ENCODE measurements at regions not wholly inside any gene's neighbourhood (a gene's known extent, or its start where the extent isn't known, plus 50 kb on each side); places are given as distances from the start of the nearest gene placed in this dataset.

GRCh38 chr15:31262143-31262530 lies 64.5 kb upstream of the KLF13 start:
- no peak for DNase-seq (ENCODE audit: low spot score)

DNA sequence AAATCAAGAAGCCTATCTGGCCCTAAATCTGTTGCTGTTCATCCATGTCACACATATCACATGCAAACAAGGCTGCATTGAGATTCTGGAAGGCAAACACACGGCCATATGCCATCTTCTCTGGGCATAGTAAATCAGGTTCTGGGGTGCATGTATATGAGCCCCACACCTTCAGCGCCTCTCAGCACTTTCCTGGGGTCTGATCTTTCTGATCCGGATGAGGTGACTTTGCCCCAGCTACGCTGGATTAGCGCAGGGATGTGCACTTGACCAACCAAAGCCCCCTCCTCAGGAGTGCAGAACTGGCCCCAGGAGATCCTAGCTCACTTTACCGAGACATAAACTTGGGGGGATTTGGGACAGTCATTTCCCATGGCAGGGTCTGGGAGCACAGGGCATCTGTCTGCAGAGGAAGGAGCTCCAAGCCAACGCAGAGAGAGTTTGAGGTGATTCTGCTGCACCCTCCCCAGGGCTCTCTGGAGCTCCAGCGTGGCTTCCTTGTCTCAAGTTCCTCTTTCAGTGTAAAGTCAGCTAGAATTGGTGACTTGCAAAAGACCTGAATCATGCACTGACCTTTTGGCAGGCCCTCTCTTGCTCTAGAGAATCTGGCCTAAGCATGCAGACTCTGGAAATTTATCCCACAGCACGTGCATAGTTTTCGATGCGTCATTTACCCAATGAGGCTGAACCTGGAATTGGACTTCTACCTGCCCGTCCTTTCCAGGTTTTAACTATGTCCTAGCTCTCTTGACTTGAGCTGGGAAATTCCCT lies 63.5 kb upstream of the KLF13 start:
- no peak for DNase-seq (ENCODE audit: low spot score)

- no peak for DNase-seq (ENCODE audit: low spot score)
Measured at GRCh38 chr15:31263751-31264558, 62.7 kb upstream of the KLF13 start.

GRCh38 chr15:31264559-31265089 lies 62.0 kb upstream of the KLF13 start:
- DNase-seq (ENCODE audit: low spot score): no peak

GRCh38 chr15:31265090-31265870 lies 61.4 kb upstream of the KLF13 start:
- DNase-seq (ENCODE audit: low spot score): no peak

GRCh38 chr15:31265871-31266711 lies 60.5 kb upstream of the KLF13 start:
- no peak for DNase-seq (ENCODE audit: low spot score)

GRCh38 chr15:31266712-31267111 lies 59.9 kb upstream of the KLF13 start:
- no peak for DNase-seq (ENCODE audit: low spot score)

GRCh38 chr15:31267161-31268107 lies 59.2 kb upstream of the KLF13 start:
- DNase-seq (ENCODE audit: low spot score): no peak

DNA sequence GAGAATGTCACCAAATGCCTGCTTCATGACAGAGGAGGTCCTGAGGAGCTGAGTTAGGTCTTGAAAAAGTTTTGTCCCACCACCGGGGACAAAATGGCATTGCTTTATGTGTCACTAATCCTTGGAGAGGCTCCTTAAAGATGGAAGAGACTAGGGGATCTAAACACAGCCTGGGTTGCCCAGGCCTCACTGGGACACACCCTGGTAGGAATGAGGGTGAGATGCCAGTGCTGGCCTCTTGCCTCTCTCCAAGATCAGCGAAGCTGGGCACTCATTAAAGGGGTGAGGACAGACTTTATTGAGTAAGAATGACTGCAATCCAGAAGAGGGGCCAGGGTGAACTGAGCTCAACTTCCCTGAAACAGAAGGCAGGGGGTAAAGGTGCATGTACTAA lies 58.5 kb upstream of the KLF13 start:
- DNase-seq (ENCODE audit: low spot score): no peak

DNA sequence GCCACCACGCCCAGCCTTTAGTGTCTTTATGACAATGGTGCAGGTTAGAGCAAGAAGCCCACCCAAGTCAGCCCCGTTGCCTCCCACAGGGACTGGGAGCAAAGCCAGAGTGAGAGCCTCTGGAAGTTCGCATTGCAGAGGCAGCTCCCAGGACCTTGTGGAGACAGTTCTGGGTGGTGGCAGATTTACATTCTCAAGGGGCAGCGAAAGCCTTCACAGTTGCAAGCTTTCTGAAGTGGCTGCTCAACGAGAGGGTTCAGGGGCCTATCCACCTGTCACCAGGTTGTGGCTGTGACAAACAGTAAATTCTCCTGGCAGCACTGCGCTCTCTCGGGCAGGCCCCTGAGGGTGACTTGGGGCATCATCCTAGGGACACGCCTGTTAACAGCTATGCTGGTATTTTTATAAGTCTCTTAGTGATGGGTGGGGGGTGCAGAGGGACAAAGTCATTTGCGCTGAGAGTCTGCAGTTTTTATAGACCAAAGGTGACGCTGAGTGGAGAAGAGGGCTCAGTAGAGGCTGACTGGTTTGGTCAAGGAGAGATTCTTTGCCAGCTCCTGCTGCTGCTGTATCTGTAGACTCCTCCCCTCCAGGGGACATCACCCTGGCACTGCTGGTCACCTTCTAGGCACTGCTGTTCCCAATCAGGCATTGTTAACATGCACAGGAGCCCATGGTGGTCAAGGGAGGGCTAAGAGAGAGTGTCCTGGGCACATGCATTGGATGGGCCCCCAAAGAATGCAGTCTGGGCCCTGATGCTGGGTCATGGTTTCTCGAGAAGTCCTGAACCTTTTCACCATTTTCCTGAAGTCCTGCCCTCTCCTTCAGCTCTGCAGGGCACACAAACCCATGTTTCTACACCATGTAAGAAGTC lies 57.5 kb upstream of the KLF13 start:
- DNase-seq (ENCODE audit: low spot score): no peak

DNA sequence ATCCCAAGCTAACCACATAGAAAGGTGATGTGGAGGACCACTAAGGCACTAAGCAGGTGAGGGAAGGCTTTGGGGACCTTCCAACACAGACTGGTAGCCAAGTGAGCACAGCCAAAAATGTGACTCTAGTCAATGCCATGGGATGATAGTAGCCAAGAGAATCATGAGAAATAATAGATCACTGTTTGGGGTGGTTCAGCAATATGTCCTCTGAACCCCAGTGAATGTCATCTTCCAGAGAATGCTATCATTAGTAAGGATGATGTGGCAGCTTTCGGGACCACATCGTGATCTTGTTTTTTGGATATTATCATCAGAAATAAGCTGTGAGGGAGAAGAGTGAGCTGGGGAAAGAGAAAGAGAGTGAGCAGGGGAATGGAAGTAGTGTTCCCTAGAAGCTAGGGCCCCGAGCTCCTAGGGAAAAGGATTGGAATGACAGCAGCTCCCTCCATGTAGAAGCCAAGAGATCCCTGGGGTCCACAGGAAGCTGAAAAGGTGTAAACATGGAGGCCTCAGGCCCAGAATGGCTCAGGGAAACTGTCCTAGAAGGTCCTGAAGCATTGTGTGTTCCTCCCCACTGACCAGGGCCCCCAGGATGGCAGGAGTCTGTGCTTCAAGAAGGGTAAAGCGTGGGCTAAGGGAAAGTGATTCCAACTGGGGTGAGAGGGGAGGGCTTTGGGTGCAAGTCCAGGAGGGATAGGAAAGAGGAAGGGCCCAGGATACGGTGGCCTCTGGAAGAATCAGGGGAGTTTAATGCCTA lies 56.6 kb upstream of the KLF13 start:
- DNase-seq (ENCODE audit: low spot score): no peak

DNA sequence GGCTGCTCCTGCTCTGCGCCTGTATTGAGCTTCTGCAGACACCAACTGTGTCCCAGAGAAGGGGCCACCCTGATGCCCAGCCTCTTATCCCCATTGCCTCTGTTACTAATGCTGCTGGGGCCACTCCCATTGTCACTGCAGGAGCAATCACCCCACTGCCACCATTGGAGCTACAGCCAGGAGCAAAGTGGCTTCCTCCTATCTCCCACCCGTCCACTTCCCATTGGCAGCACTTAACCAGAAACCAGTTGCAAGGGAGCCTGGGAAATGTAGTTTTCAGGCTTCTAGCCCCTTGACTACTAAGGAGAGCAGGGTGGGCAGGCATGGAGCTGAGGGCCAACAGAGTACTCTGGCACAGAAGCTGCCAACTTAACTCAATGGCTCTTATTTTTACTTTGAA lies 55.9 kb upstream of the KLF13 start:
- peak; percentile 80 for DNase-seq (ENCODE audit: low spot score)

DNA sequence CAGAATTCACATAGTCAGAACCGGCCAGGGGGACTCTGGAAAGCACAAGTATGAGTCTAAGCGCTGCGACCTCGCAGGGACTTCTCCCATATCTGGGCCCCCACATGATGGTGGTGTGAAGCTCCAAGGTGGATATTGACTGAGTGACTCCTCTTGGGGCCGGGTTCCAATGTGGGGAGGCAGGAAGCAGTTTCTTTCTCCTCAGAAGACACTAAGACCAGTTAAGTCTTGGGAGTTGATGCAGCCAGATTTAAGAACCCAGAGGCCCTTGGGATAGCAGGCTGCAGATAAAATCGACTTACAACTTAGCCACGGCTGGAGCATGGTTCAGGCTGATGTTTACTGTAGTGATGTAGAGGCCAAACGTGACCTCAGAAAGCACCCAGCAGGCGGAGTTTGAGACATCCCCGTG lies 55.4 kb upstream of the KLF13 start:
- DNase-seq (ENCODE audit: low spot score): no peak

GRCh38 chr15:31271711-31272557 lies 54.7 kb upstream of the KLF13 start:
- no peak for DNase-seq (ENCODE audit: low spot score)

- no peak for DNase-seq (ENCODE audit: low spot score)
Measured at GRCh38 chr15:31272558-31273257, 53.9 kb upstream of the KLF13 start.

DNA sequence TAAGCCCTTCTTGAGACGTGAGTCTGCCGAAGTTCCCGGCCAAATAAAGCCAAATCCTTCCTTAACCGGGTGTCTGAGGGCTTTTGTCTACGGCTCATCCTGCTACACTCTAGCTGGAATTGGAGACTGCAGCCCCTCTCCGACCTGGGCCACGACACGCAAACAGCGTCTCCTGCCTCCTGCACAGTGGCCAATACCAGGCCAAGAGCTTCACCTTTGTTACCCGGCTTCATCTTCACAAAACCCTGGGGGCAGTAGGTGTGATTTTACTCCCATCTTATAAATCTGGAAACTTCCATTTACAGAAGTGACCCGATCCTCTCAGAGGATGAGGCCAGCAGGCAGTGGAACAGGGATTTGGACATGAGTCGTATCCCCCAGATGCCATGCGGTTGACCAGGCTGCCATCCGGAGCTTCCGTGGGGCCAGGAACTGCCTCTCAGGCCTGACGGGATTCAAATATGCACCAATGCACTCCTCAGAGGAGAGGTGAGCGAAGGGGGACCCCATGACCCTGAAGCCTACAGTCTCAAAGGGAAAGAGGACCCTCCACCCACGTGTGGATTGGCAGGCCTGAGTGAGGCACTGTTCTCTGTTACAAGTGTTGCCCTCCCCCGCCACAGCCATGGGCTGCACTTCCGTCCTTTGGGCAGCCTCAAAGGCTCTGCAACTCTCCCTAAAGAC lies 53.2 kb upstream of the KLF13 start:
- no peak for DNase-seq (ENCODE audit: low spot score)
